Head of caudate nucleus (tissue), 42 donors: ENCODE measurements at regions not wholly inside any gene's neighbourhood (a gene's known extent, or its start where the extent isn't known, plus 50 kb on each side); places are given as distances from the start of the nearest gene placed in this dataset.
A peak's percentile ranks its signal among the peaks of the same experiment; 100 is the strongest.
"Not testable (repeated sequence)": the region's sequence is repeated elsewhere in the genome, so short reads cannot be mapped to it uniquely, and the experiment has no call there.

Experiments used
- DNase-seq, 42 donors: peaks; one replicate each; pipeline versions ENCODE4 v3.0.0 to v3.0.0-alpha.2; 2020 to 2021; ENCODE audit warnings: mixed read lengths in 7 of 42
- intact Hi-C: fragments of 100-400 bp; cut with DNase I; formaldehyde crosslinking; loops from one replicate; pipeline ENCODE4 v1.15.0; 2022

GRCh38 chr3:87468938-87469337 is 192.6 kb upstream of the POU1F1 start:
- intact Hi-C loops: no loop called here
- DNase-seq: no peak

GRCh38 chr3:87468235-87468634 is 191.9 kb upstream of the POU1F1 start:
- intact Hi-C loops: no loop called here
- DNase-seq: no peak

- no peak for DNase-seq
- intact Hi-C loops: no loop called here
These were observed 185.8 kb upstream of the POU1F1 start for GRCh38 chr3:87462228-87462627.

GRCh38 chr3:87461443-87461842 is 185.1 kb upstream of the POU1F1 start:
- intact Hi-C loops: no loop called here
- no peak for DNase-seq

GRCh38 chr3:87461036-87461435 is 184.7 kb upstream of the POU1F1 start:
- intact Hi-C loops: no loop called here
- peak in 2 of 42 donors; percentile 1 to 35 for DNase-seq

- intact Hi-C loops: no loop called here
- DNase-seq: no peak
These were observed 172.2 kb upstream of the POU1F1 start for GRCh38 chr3:87448558-87448957.

GRCh38 chr3:87446849-87447387 is 170.5 kb upstream of the POU1F1 start:
- intact Hi-C loops: no loop called here
- DNase-seq: no peak

GRCh38 chr3:87442470-87442869 is 166.1 kb upstream of the POU1F1 start:
- no peak for DNase-seq
- intact Hi-C loops: no loop called here

- intact Hi-C loops: no loop called here
- no peak for DNase-seq
These were observed 161.4 kb upstream of the POU1F1 start for GRCh38 chr3:87437765-87438164.

- intact Hi-C loops: no loop called here
- no peak for DNase-seq
These were observed 160.6 kb upstream of the POU1F1 start for GRCh38 chr3:87436781-87437543.

- intact Hi-C loops: no loop called here
- DNase-seq: no peak
These were observed 159.7 kb upstream of the POU1F1 start for GRCh38 chr3:87435926-87436620.

GRCh38 chr3:87433445-87433844 is 157.1 kb upstream of the POU1F1 start:
- not testable (repeated sequence) for DNase-seq

GRCh38 chr3:87426918-87427317 is 150.5 kb upstream of the POU1F1 start:
- intact Hi-C loops: no loop called here
- DNase-seq: no peak

More at GRCh38 chr3:87433445-87433844, 157.1 kb upstream of the POU1F1 start:
- intact Hi-C loops: not testable (repeated sequence)

- no peak for DNase-seq
- intact Hi-C loops: no loop called here
These were observed 148.7 kb upstream of the POU1F1 start for GRCh38 chr3:87425056-87425455.

- no peak for DNase-seq
- intact Hi-C loops: no loop called here
These were observed 147.0 kb upstream of the POU1F1 start for GRCh38 chr3:87423336-87423735.

- DNase-seq: no peak
- intact Hi-C loops: no loop called here
These were observed 145.9 kb upstream of the POU1F1 start for GRCh38 chr3:87422333-87422732.

- intact Hi-C loops: no loop called here
- DNase-seq: no peak
These were observed 143.8 kb upstream of the POU1F1 start for GRCh38 chr3:87420171-87420570.

GRCh38 chr3:87414271-87414670 is 137.9 kb upstream of the POU1F1 start:
- intact Hi-C loops: no loop called here
- no peak for DNase-seq

- no peak for DNase-seq
- intact Hi-C loops: no loop called here
These were observed 137.4 kb upstream of the POU1F1 start for GRCh38 chr3:87413814-87414213.

GRCh38 chr3:87410110-87410509 is 133.7 kb upstream of the POU1F1 start:
- DNase-seq: no peak
- intact Hi-C loops: no loop called here
